ENCODE measurements at regions not wholly inside any gene's neighbourhood (a gene's known extent, or its start where the extent isn't known, plus 50 kb on each side); places are given as distances from the start of the nearest gene placed in this dataset.

GRCh38 chr6:71040043-71040442 lies 83.2 kb upstream of the B3GAT2 start:
- TF ChIP-seq CTCF (IDR thresholded peaks at IDR 0.05) = no peak
- TF ChIP-seq POLR2A (IDR thresholded peaks at IDR 0.05) = no peak

Data from body of pancreas (tissue), 4 donors.